SK-N-SH treated with all-trans-retinoic acid at 6 μM for 48 hours (cell line): ENCODE measurements at regions not wholly inside any gene's neighbourhood (a gene's known extent, or its start where the extent isn't known, plus 50 kb on each side); places are given as distances from the start of the nearest gene placed in this dataset.

Source experiments
- ATAC-seq: fragments of 200-7000 bp; cut with Tn5 transposase; 3 replicates; pipeline ENCODE4 v1.9.1; 2020; ENCODE audit warnings: mild to moderate bottlenecking, moderate library complexity
- ARNTL ChIP-seq: fragments of 450-650 bp; formaldehyde crosslinking; IDR thresholded peaks from 2 replicates; pipeline ENCODE4 v1.5.0; 2020; ENCODE audit warnings: low read depth, mild to moderate bottlenecking, moderate library complexity, borderline replicate concordance
- BACH2 ChIP-seq: fragments of 250-450 bp; sonication (Bioruptor Pico); IDR thresholded peaks from 2 replicates; pipeline ENCODE4 v1.9.0; 2021; ENCODE audit warnings: mild to moderate bottlenecking, borderline replicate concordance
- CREB5 ChIP-seq: fragments of 250-450 bp; sonication (Bioruptor Pico); IDR thresholded peaks from 2 replicates; pipeline ENCODE4 v1.5.1; 2020; ENCODE audit warnings: low read depth, mild to moderate bottlenecking, moderate library complexity
- CSDC2 ChIP-seq: fragments of 250-450 bp; sonication (Bioruptor Pico); IDR thresholded peaks from 2 replicates; pipeline ENCODE4 v1.5.0; 2020; ENCODE audit warnings: mild to moderate bottlenecking, moderate library complexity
- CSRNP3 ChIP-seq: fragments of 250-450 bp; sonication (Bioruptor Pico); IDR thresholded peaks from 2 replicates; pipeline ENCODE4 v1.5.1; 2021; ENCODE audit warnings: mild to moderate bottlenecking, moderate library complexity
- GLIS3 ChIP-seq: fragments of 250-450 bp; sonication (Bioruptor Pico); IDR thresholded peaks from 2 replicates; pipeline ENCODE4 v1.5.0; 2020; ENCODE audit warnings: mild to moderate bottlenecking, moderate library complexity
- ISL1 ChIP-seq: fragments of 250-450 bp; sonication (Bioruptor Pico); IDR thresholded peaks from 2 replicates; pipeline ENCODE4 v2.1.2; 2022; ENCODE audit warnings: mild to moderate bottlenecking, moderate library complexity
- OSR1 ChIP-seq: fragments of 250-450 bp; sonication (Bioruptor Pico); IDR thresholded peaks from 2 replicates; pipeline ENCODE4 v1.8.0; 2022; ENCODE audit warnings: moderate library complexity, mild to moderate bottlenecking, inconsistent platforms
- PATZ1 ChIP-seq: fragments of 250-450 bp; sonication (Bioruptor Pico); IDR thresholded peaks from 2 replicates; pipeline ENCODE4 v1.8.0; 2020; ENCODE audit warnings: mild to moderate bottlenecking, moderate library complexity, borderline replicate concordance
- POU6F1 ChIP-seq: fragments of 250-450 bp; sonication (Bioruptor Pico); IDR thresholded peaks from 2 replicates; pipeline ENCODE4 v1.8.0; 2021; ENCODE audit warnings: low read depth, mild to moderate bottlenecking, moderate library complexity, borderline replicate concordance
- PPARA ChIP-seq: fragments of 250-450 bp; sonication (Bioruptor Pico); IDR thresholded peaks from 2 replicates; pipeline ENCODE4 v1.5.0; 2020; ENCODE audit warnings: mild to moderate bottlenecking, borderline replicate concordance
- RARB ChIP-seq: fragments of 250-450 bp; sonication (Bioruptor Pico); IDR thresholded peaks from 2 replicates; pipeline ENCODE4 v1.8.0; 2021; ENCODE audit warnings: mild to moderate bottlenecking, moderate library complexity
- SNAI2 ChIP-seq: fragments of 250-450 bp; sonication (Bioruptor Pico); IDR thresholded peaks from 2 replicates; pipeline ENCODE4 v1.5.0; 2020; ENCODE audit warnings: mild to moderate bottlenecking, moderate library complexity
- TCF4 ChIP-seq: fragments of 250-450 bp; sonication (Bioruptor Pico); IDR thresholded peaks from 2 replicates; pipeline ENCODE4 v1.8.0; 2021; ENCODE audit warnings: mild to moderate bottlenecking, moderate library complexity, borderline replicate concordance
- TOX ChIP-seq: fragments of 250-450 bp; sonication (Bioruptor Pico); IDR thresholded peaks from 2 replicates; pipeline ENCODE4 v1.8.0; 2021; ENCODE audit warnings: mild to moderate bottlenecking, moderate library complexity, borderline replicate concordance
- ZFP3 ChIP-seq: fragments of 250-450 bp; sonication (Bioruptor Pico); IDR thresholded peaks from 2 replicates; pipeline ENCODE4 v1.5.0; 2020; ENCODE audit warnings: mild to moderate bottlenecking, moderate library complexity
- ZFP30 ChIP-seq: fragments of 450-650 bp; formaldehyde crosslinking; IDR thresholded peaks from 2 replicates; pipeline ENCODE4 v1.5.0; 2022; ENCODE audit warnings: mild to moderate bottlenecking, moderate library complexity
- ZNF565 ChIP-seq: fragments of 450-650 bp; formaldehyde crosslinking; conservative IDR thresholded peaks from 2 replicates; pipeline ENCODE4 v1.5.0; 2020; ENCODE audit warnings: low read depth, mild to moderate bottlenecking, moderate library complexity
- ZNF70 ChIP-seq: fragments of 450-650 bp; formaldehyde crosslinking; IDR thresholded peaks from 2 replicates; pipeline ENCODE4 v1.5.0; 2020; ENCODE audit warnings: mild to moderate bottlenecking, moderate library complexity
- ZNF8 ChIP-seq: fragments of 450-650 bp; formaldehyde crosslinking; IDR thresholded peaks from 2 replicates; pipeline ENCODE4 v1.5.0; 2020; ENCODE audit warnings: mild to moderate bottlenecking, moderate library complexity

GRCh38 chr7:47150497-47151260, 431.2 kb downstream of the TNS3 start:
- TF ChIP-seq ZNF565 (no peak), RARB (CRISPR knock-in tag) (no peak), POU6F1 (CRISPR knock-in tag) (no peak), PPARA (CRISPR knock-in tag) (no peak), ARNTL (CRISPR knock-in tag) (no peak), TCF4 (CRISPR knock-in tag) (no peak), PATZ1 (no peak), ZNF70 (no peak), ZFP3 (CRISPR knock-in tag) (no peak), TOX (CRISPR knock-in tag) (no peak), ZNF8 (no peak), ZFP30 (no peak)
- no peak for ATAC-seq

GRCh38 chr7:47149971-47150370, 431.9 kb downstream of the TNS3 start:
- no peak for ATAC-seq
- TF ChIP-seq OSR1 (CRISPR knock-in tag) (no peak), RARB (CRISPR knock-in tag) (no peak), ZNF8 (no peak), TCF4 (CRISPR knock-in tag) (no peak), ZFP3 (CRISPR knock-in tag) (no peak), ZNF565 (no peak), SNAI2 (CRISPR knock-in tag) (no peak), CSRNP3 (CRISPR knock-in tag) (no peak)

GRCh38 chr7:47149208-47149839, 432.6 kb downstream of the TNS3 start:
- TF ChIP-seq RARB (CRISPR knock-in tag) (no peak), OSR1 (CRISPR knock-in tag) (no peak), ZFP30 (no peak), ISL1 (CRISPR knock-in tag) (no peak), GLIS3 (CRISPR knock-in tag) (no peak), ZNF8 (no peak), PPARA (CRISPR knock-in tag) (no peak), ZNF70 (no peak), BACH2 (CRISPR knock-in tag) (no peak), CREB5 (CRISPR knock-in tag) (no peak), SNAI2 (CRISPR knock-in tag) (no peak), CSDC2 (CRISPR knock-in tag) (no peak), TOX (CRISPR knock-in tag) (no peak), TCF4 (CRISPR knock-in tag) (no peak), PATZ1 (no peak)
- no peak for ATAC-seq
